ENCODE measurements at regions not wholly inside any gene's neighbourhood (a gene's known extent, or its start where the extent isn't known, plus 50 kb on each side); places are given as distances from the start of the nearest gene placed in this dataset.

GRCh38 chr2:237214030-237214675 lies 128.5 kb downstream of the COPS8 start:
- TF ChIP-seq EZH2 (IDR thresholded peaks at IDR 0.05): no peak
- TF ChIP-seq POLR2AphosphoS5 (IDR thresholded peaks at IDR 0.05; ENCODE audit: borderline replicate concordance, low read depth, low read length): peak; percentile 34; the same call in 1 of the 2 replicates
- TF ChIP-seq FOXP2 (optimal IDR thresholded peaks at IDR 0.05; ENCODE audit: control extremely low read depth, extremely low read length, insufficient read depth): no peak

Measured in SK-N-MC (cell line).